SK-N-SH (cell line): ENCODE measurements at regions not wholly inside any gene's neighbourhood (a gene's known extent, or its start where the extent isn't known, plus 50 kb on each side); places are given as distances from the start of the nearest gene placed in this dataset.

ENCODE experiments used
- POLR2AphosphoS5 ChIP-seq: IDR thresholded peaks from 2 replicates; pipeline ENCODE4 v1.6.1; 2012; ENCODE audit warnings: low read depth, low read length
- RAD21 ChIP-seq: IDR thresholded peaks from 2 replicates; pipeline ENCODE4 v1.6.1; 2012; ENCODE audit warnings: mild to moderate bottlenecking, low read length
- RXRA ChIP-seq: IDR thresholded peaks from 2 replicates; pipeline ENCODE4 v1.4.0; 2012; ENCODE audit warnings: low read depth, mild to moderate bottlenecking, borderline replicate concordance
- TCF12 ChIP-seq: IDR thresholded peaks from 2 replicates; pipeline ENCODE4 v1.4.0; 2012
- TF ChIP-seq, protein P1 (sequence below): IDR thresholded peaks from 2 replicates; pipeline ENCODE4 v1.4.0; 2012; ENCODE audit warnings: low read depth
- TF ChIP-seq, protein P2 (sequence below): fragments of 200-600 bp; sonication (generic); IDR thresholded peaks from 2 replicates; pipeline ENCODE4 v1.6.1; 2017; ENCODE audit warnings: antibody characterized with exemption, mild to moderate bottlenecking, moderate library complexity

DNA sequence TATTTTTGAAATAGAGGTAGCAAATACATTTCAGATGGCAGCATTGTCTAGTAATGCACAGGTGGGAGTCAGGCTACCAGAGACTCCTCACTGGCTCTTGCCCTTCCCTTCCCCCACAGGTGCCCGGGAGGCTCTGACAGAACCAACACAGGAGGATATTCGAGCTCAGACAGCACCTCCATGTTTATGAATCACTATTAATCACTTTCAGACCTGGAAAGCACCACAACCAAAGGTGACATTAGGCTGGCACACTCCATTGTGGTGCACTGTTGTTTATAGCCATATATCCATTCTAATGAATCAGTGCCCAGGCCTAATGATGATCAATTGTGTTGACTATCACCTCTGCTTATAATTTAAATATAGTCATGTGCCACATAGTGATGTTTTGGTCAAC, 107.8 kb upstream of the NAMPT start:
- TF ChIP-seq RXRA = no peak
- TF ChIP-seq TCF12 = no peak
- TF ChIP-seq RAD21 = no peak
- TF ChIP-seq, protein P1, sequence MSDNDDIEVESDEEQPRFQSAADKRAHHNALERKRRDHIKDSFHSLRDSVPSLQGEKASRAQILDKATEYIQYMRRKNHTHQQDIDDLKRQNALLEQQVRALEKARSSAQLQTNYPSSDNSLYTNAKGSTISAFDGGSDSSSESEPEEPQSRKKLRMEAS = no peak
- TF ChIP-seq POLR2AphosphoS5 = no peak
- TF ChIP-seq, protein P2, sequence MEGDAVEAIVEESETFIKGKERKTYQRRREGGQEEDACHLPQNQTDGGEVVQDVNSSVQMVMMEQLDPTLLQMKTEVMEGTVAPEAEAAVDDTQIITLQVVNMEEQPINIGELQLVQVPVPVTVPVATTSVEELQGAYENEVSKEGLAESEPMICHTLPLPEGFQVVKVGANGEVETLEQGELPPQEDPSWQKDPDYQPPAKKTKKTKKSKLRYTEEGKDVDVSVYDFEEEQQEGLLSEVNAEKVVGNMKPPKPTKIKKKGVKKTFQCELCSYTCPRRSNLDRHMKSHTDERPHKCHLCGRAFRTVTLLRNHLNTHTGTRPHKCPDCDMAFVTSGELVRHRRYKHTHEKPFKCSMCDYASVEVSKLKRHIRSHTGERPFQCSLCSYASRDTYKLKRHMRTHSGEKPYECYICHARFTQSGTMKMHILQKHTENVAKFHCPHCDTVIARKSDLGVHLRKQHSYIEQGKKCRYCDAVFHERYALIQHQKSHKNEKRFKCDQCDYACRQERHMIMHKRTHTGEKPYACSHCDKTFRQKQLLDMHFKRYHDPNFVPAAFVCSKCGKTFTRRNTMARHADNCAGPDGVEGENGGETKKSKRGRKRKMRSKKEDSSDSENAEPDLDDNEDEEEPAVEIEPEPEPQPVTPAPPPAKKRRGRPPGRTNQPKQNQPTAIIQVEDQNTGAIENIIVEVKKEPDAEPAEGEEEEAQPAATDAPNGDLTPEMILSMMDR = no peak
